A549 (cell line): ENCODE measurements at regions not wholly inside any gene's neighbourhood (a gene's known extent, or its start where the extent isn't known, plus 50 kb on each side); places are given as distances from the start of the nearest gene placed in this dataset.

Experiments used
- ATAC-seq, 2 experiments: fragments of 200-7000 bp in 1 of 2; fragments of >200 bp in 1 of 2; cut with Nextera tagmentation in 1 of 2; cut with Tn5 transposase in 1 of 2; 3 replicates each; pipeline versions ENCODE4 v1.8.0 to v1.9.1; 2018 to 2020; ENCODE audit warnings: mild to moderate bottlenecking in 1 of 2, moderate library complexity in 1 of 2
- CTCF ChIA-PET: fragments of 300-600 bp; sonication (Branson Sonifier 250); formaldehyde crosslinking; extraction: SDS; loops from one replicate; lab custom pipeline; 2021; ENCODE audit warnings: antibody characterized with exemption, inconsistent platforms; lab: Yijun Ruan, JAX
- POLR2A ChIA-PET: fragments of 350-600 bp; formaldehyde crosslinking; extraction: SDS; loops from one replicate; lab custom pipeline; 2021; ENCODE audit warnings: antibody characterized with exemption, inconsistent platforms; lab: Yijun Ruan, JAX
- DNase-seq, 2 experiments: peaks; one replicate each; pipeline versions ENCODE4 v3.0.0 to v3.0.0-alpha.2; 2011 to 2016; ENCODE audit warnings: low read depth in 1 of 2, low spot score in 1 of 2
- FAIRE-seq: peaks from 2 replicates; lab custom pipeline; 2011; peaks lifted over from hg19 to GRCh38; lab: Jason Lieb, UNC
- H3K27ac ChIP-seq, 2 experiments: fragments of >200 bp; sonication (Bioruptor Twin); formaldehyde crosslinking; 3 replicates each; pipeline ENCODE4 v1.5.1; 2016 to 2017
- H3K4me1 ChIP-seq: fragments of >200 bp; sonication (Bioruptor Twin); formaldehyde crosslinking; 3 replicates; pipeline ENCODE4 v1.6.1; 2016
- H3K4me2 ChIP-seq: fragments of >200 bp; sonication (Bioruptor Twin); formaldehyde crosslinking; 3 replicates; pipeline ENCODE4 v1.6.1; 2016
- H3K4me3 ChIP-seq: fragments of >200 bp; sonication (Bioruptor Twin); formaldehyde crosslinking; 3 replicates; pipeline ENCODE4 v1.5.1; 2016
- H3K9me3 ChIP-seq: fragments of >200 bp; sonication (Bioruptor Twin); formaldehyde crosslinking; 3 replicates; pipeline ENCODE4 v1.6.1; 2016
- CHD2 ChIP-seq: fragments of 150-350 bp; IDR thresholded peaks from 2 replicates; pipeline ENCODE4 v1.6.1; 2014; ENCODE audit warnings: low read length; ENCODE audit not compliant: partially characterized antibody
- EHF ChIP-seq: fragments of 250-450 bp; sonication (Bioruptor Pico); IDR thresholded peaks from 2 replicates; pipeline ENCODE4 v1.5.0; 2020; ENCODE audit warnings: mild to moderate bottlenecking
- FOSB ChIP-seq: fragments of 250-450 bp; sonication (Bioruptor Pico); IDR thresholded peaks from 2 replicates; pipeline ENCODE4 v1.5.0; 2020; ENCODE audit warnings: mild to moderate bottlenecking, moderate library complexity
- HDAC2 ChIP-seq: fragments of 200-600 bp; sonication (generic); IDR thresholded peaks from 2 replicates; pipeline ENCODE4 v1.6.1; 2016
- HEYL ChIP-seq: fragments of 250-450 bp; sonication (Bioruptor Pico); IDR thresholded peaks from 2 replicates; pipeline ENCODE4 v1.8.0; 2021; ENCODE audit warnings: mild to moderate bottlenecking, moderate library complexity
- HOXA7 ChIP-seq: fragments of 250-450 bp; sonication (Bioruptor Pico); IDR thresholded peaks from 2 replicates; pipeline ENCODE4 v1.5.0; 2020; ENCODE audit warnings: mild to moderate bottlenecking, moderate library complexity
- JUN ChIP-seq, 2 experiments: fragments of >200 bp; sonication (Bioruptor Twin); formaldehyde crosslinking; IDR thresholded peaks; 2 replicates in 1 of 2; 3 replicates in 1 of 2; pipeline ENCODE4 v1.6.1; 2016 to 2017
- JUNB ChIP-seq: fragments of >200 bp; sonication (Bioruptor Twin); formaldehyde crosslinking; IDR thresholded peaks from 2 replicates; pipeline ENCODE4 v1.6.1; 2016
- MAFK ChIP-seq: fragments of 450-650 bp; IDR thresholded peaks from 2 replicates; pipeline ENCODE4 v1.6.1; 2014; ENCODE audit not compliant: partially characterized antibody
- MYC ChIP-seq: IDR thresholded peaks from 2 replicates; pipeline ENCODE4 v1.6.1; 2012; ENCODE audit warnings: mild to moderate bottlenecking, inconsistent platforms, low read length, improper control_type of control experiment, borderline replicate concordance
- PHF8 ChIP-seq: fragments of 200-600 bp; sonication (generic); IDR thresholded peaks from 2 replicates; pipeline ENCODE4 v1.6.1; 2016; ENCODE audit warnings: low read depth, mild to moderate bottlenecking, antibody characterized with exemption, moderate library complexity, borderline replicate concordance
- POLR2AphosphoS2 ChIP-seq: conservative IDR thresholded peaks from 2 replicates; pipeline ENCODE4 v1.6.1; 2012; ENCODE audit warnings: low read length, improper control_type of control experiment, inconsistent platforms
- RFX5 ChIP-seq: fragments of 450-650 bp; IDR thresholded peaks from 2 replicates; pipeline ENCODE4 v1.7.1; 2014; ENCODE audit warnings: antibody characterized with exemption, mild to moderate bottlenecking, moderate library complexity
- SREBF2 ChIP-seq: fragments of 450-650 bp; IDR thresholded peaks from 2 replicates; pipeline ENCODE4 v1.6.1; 2014; ENCODE audit warnings: mild to moderate bottlenecking, moderate library complexity
- TP53 ChIP-seq: fragments of 250-450 bp; sonication (Bioruptor Pico); IDR thresholded peaks from 2 replicates; pipeline ENCODE4 v1.5.0; 2021; ENCODE audit warnings: mild to moderate bottlenecking, moderate library complexity
- ZNF302 ChIP-seq: fragments of 250-450 bp; sonication (Bioruptor Pico); IDR thresholded peaks from 2 replicates; pipeline ENCODE4 v1.9.0; 2021; ENCODE audit warnings: inconsistent platforms, mild to moderate bottlenecking, moderate library complexity
- WGBS: methylation state at CpG from one replicate; pipeline ENCODE4 v1.1.6; 2017; ENCODE audit errors: missing lambda C conversion rate; 5-methylcytosine and 5-hydroxymethylcytosine counted together
- TF ChIP-seq, protein P1 (sequence below): fragments of 250-450 bp; sonication (Bioruptor Pico); IDR thresholded peaks from 2 replicates; pipeline ENCODE4 v1.5.0; 2020; ENCODE audit warnings: low read depth, mild to moderate bottlenecking, moderate library complexity
- TF ChIP-seq, protein P2 (sequence below): fragments of >200 bp; sonication (Bioruptor Twin); formaldehyde crosslinking; IDR thresholded peaks from 3 replicates; pipeline ENCODE4 v1.5.1; 2016
- TF ChIP-seq, protein P3 (sequence below): IDR thresholded peaks from 2 replicates; pipeline ENCODE4 v1.6.1; 2012; ENCODE audit warnings: low read depth, borderline replicate concordance
- TF ChIP-seq, protein P4 (sequence below): fragments of 200-600 bp; sonication (generic); IDR thresholded peaks from 2 replicates; pipeline ENCODE4 v1.6.1; 2016; ENCODE audit warnings: antibody characterized with exemption, mild to moderate bottlenecking, moderate library complexity

DNA sequence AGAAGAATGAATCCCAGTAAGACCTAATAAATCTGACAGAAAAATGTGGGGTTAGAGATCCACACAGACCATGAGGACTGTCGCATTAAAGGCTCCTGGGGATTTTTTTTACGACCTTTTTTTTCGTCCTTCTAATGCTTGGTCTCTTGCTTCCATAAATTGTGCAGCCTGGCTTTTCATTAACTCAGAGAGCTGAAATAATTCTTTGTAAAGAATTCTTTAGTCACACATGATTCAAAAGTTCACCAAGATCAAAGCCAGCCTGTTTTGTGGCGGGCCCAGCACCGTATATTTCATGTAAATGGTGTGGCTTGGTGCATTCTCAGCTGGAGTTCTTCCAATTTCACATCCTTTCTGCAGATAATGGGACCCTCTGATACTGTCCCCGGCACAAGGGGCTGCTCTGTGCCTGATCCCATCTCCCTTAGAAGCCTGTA, 206.6 kb upstream of the BMPER start:
- Histone ChIP-seq H3K9me3 (peaks cover 30% of the 10 kb centered on the region), H3K4me3 (no peak overlapping the region), H3K4me2 (no peak overlapping the region), H3K27ac (no peak overlapping the region), H3K4me1 (no peaks in the 10 kb centered on the region)
- TF ChIP-seq, protein P1, sequence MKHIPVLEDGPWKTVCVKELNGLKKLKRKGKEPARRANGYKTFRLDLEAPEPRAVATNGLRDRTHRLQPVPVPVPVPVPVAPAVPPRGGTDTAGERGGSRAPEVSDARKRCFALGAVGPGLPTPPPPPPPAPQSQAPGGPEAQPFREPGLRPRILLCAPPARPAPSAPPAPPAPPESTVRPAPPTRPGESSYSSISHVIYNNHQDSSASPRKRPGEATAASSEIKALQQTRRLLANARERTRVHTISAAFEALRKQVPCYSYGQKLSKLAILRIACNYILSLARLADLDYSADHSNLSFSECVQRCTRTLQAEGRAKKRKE (CRISPR knock-in tag) = no peak
- TF ChIP-seq, protein P2, sequence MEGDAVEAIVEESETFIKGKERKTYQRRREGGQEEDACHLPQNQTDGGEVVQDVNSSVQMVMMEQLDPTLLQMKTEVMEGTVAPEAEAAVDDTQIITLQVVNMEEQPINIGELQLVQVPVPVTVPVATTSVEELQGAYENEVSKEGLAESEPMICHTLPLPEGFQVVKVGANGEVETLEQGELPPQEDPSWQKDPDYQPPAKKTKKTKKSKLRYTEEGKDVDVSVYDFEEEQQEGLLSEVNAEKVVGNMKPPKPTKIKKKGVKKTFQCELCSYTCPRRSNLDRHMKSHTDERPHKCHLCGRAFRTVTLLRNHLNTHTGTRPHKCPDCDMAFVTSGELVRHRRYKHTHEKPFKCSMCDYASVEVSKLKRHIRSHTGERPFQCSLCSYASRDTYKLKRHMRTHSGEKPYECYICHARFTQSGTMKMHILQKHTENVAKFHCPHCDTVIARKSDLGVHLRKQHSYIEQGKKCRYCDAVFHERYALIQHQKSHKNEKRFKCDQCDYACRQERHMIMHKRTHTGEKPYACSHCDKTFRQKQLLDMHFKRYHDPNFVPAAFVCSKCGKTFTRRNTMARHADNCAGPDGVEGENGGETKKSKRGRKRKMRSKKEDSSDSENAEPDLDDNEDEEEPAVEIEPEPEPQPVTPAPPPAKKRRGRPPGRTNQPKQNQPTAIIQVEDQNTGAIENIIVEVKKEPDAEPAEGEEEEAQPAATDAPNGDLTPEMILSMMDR = no peak
- TF ChIP-seq, protein P3, sequence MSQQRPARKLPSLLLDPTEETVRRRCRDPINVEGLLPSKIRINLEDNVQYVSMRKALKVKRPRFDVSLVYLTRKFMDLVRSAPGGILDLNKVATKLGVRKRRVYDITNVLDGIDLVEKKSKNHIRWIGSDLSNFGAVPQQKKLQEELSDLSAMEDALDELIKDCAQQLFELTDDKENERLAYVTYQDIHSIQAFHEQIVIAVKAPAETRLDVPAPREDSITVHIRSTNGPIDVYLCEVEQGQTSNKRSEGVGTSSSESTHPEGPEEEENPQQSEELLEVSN = no peak
- no peak for TF ChIP-seq TP53
- TF ChIP-seq JUN (IDR thresholded peaks at IDR 0.05) = no peak
- TF ChIP-seq JUNB = no peak
- no peak for TF ChIP-seq PHF8
- TF ChIP-seq POLR2AphosphoS2 = no peak
- no peak for TF ChIP-seq MYC
- TF ChIP-seq HEYL (CRISPR knock-in tag) = no peak
- ATAC-seq = no peak
- ChIA-PET CTCF (interaction anchor here (0.7 to 1.3 kb wide), 2 partner anchors 17 to 234 kb away, joined by 3 to 4 read pairs; no protein-coding TSS in a partner anchor), POLR2A (no interaction called here)
- no peak for FAIRE-seq
- no peak for DNase-seq
- WGBS = 37% methylated on average over 6 of the region's 6 CpGs

DNA sequence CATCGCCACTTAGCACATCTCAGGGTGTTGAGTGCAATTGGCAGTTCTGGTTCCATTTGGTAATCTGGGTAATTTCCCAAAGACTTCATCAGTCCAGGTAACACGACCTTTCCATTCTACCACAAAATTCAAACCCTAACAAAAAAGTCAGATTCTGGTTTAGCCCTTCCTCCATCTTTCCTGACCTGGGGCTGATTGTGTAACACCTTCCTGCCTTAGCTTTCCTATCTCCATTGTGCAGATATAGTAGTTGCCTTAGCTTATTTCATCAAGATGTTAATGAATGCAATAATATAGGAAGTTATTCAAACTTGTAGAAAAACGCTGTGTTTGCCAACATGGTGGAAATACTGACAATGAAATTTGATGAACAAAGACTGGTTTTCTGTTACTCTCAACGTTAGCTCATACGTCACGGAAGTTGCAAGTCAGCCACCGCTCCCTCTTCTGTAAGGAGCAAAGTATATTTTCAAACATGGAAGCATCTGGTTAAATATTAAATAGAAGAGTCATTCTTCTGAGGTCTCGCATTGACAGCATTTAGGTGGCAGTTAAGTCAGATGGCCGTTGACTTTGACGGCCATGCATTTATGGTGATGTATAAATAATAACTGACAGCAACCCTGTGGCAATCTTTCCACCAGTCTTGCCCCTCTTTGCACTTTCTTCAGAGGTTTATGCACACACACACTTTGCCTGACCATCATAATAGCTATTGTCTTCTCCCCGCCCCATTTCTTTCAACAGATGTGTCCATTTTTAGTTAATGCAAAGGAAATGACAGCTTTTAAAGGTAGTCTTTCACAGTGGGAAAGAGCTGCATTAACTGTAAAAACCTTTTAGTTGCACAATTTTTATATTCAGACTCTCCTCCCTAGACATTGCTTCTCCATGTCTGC, 205.1 kb upstream of the BMPER start:
- WGBS = 50% methylated on average over 11 of the region's 11 CpGs
- ChIA-PET POLR2A (no interaction called here), CTCF (interaction anchor here (1.3 to 1.5 kb wide), 2 partner anchors 344 to 457 kb away, joined by 3 read pairs; no protein-coding TSS in a partner anchor)
- Histone ChIP-seq H3K4me3 (no peak overlapping the region), H3K4me2 (no peak overlapping the region), H3K4me1 (no peaks in the 10 kb centered on the region), H3K9me3 (peaks cover 30% of the 10 kb centered on the region), H3K27ac (no peak overlapping the region)
- TF ChIP-seq FOSB (CRISPR knock-in tag) (no peak), HOXA7 (CRISPR knock-in tag) (no peak), CHD2 (no peak), RFX5 (no peak), EHF (CRISPR knock-in tag) (no peak), SREBF2 (no peak), ZNF302 (CRISPR knock-in tag) (no peak), MAFK (no peak)
- no peak for DNase-seq
- no peak for ATAC-seq
- FAIRE-seq = no peak

DNA sequence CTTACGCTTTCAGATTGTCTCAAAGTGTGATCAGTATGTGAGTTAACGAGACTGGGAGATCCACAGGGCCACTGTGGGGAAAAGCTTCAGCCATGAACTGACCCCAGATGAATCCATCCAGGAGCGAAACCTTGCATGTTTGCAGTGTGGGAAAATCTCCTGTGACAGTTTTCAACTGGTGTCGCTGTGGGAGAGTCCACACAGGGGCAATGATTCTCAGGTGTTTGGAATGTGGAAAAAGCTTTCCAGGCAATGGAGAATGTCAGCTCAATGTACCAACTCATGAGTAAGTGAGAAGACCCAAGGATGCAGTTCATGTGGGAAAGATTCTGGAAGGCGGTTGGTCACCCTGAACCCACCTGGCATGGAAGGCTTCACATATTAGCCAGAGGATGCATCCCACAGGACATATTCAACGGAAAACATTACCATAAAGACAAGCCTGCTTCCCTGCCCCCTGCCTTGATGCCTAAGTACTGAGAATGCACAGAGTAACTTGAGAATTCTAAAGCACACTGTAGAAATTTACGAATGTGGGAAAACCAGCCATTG, 204.1 kb upstream of the BMPER start:
- peaks cover 30% of the 10 kb centered on the region for H3K9me3 ChIP-seq

More for the DNA sequence above, 204.1 kb upstream of the BMPER start:
- Histone ChIP-seq H3K4me3 (no peak overlapping the region), H3K4me2 (no peak overlapping the region)
- DNase-seq = no peak
- no peak for TF ChIP-seq HDAC2
- TF ChIP-seq, protein P4, sequence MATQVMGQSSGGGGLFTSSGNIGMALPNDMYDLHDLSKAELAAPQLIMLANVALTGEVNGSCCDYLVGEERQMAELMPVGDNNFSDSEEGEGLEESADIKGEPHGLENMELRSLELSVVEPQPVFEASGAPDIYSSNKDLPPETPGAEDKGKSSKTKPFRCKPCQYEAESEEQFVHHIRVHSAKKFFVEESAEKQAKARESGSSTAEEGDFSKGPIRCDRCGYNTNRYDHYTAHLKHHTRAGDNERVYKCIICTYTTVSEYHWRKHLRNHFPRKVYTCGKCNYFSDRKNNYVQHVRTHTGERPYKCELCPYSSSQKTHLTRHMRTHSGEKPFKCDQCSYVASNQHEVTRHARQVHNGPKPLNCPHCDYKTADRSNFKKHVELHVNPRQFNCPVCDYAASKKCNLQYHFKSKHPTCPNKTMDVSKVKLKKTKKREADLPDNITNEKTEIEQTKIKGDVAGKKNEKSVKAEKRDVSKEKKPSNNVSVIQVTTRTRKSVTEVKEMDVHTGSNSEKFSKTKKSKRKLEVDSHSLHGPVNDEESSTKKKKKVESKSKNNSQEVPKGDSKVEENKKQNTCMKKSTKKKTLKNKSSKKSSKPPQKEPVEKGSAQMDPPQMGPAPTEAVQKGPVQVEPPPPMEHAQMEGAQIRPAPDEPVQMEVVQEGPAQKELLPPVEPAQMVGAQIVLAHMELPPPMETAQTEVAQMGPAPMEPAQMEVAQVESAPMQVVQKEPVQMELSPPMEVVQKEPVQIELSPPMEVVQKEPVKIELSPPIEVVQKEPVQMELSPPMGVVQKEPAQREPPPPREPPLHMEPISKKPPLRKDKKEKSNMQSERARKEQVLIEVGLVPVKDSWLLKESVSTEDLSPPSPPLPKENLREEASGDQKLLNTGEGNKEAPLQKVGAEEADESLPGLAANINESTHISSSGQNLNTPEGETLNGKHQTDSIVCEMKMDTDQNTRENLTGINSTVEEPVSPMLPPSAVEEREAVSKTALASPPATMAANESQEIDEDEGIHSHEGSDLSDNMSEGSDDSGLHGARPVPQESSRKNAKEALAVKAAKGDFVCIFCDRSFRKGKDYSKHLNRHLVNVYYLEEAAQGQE = no peak
- TF ChIP-seq, all 56 proteins: peak for 0
- ChIA-PET CTCF (interaction anchor here (0.5 to 1.5 kb wide), 3 partner anchors 68 to 458 kb away, joined by 3 read pairs; no protein-coding TSS in a partner anchor), POLR2A (no interaction called here)
- no peak for FAIRE-seq
- 43% methylated on average over 7 of the region's 7 CpGs for WGBS
- Histone ChIP-seq H3K27ac (no peak overlapping the region), H3K4me1 (no peaks in the 10 kb centered on the region)
- no peak for ATAC-seq
